Choroid plexus epithelial cell (primary cell): ENCODE measurements at regions not wholly inside any gene's neighbourhood (a gene's known extent, or its start where the extent isn't known, plus 50 kb on each side); places are given as distances from the start of the nearest gene placed in this dataset.

Source experiments
- DNase-seq: peaks from one replicate; pipeline ENCODE4 v3.0.0-alpha.2; 2010; ENCODE audit warnings: low read depth
- H3K4me3 ChIP-seq: 2 replicates; pipeline ENCODE4 v1.5.1; 2011; ENCODE audit warnings: low read depth, mild to moderate bottlenecking, control low read depth, low read length, moderate library complexity
- CTCF ChIP-seq: conservative IDR thresholded peaks from 2 replicates; pipeline ENCODE4 v1.5.1; 2011; ENCODE audit warnings: low read depth, mild to moderate bottlenecking, control low read depth, inconsistent platforms, low read length, moderate library complexity

- no peak overlapping the region for H3K4me3 ChIP-seq
- DNase-seq = peak; percentile 44
- TF ChIP-seq CTCF = no peak
These were observed 615.6 kb upstream of the DPPA4 start for GRCh38 chr3:109952924-109953323.

- no peak for DNase-seq
- no peak overlapping the region for H3K4me3 ChIP-seq
- no peak for TF ChIP-seq CTCF
These were observed 626.5 kb upstream of the DPPA4 start for GRCh38 chr3:109963831-109964230.

GRCh38 chr3:109973733-109974132 is 636.4 kb upstream of the DPPA4 start:
- H3K4me3 ChIP-seq = no peak overlapping the region
- DNase-seq = peak; percentile 39
- no peak for TF ChIP-seq CTCF

GRCh38 chr3:109977897-109978296 is 640.6 kb upstream of the DPPA4 start:
- DNase-seq = no peak
- no peak overlapping the region for H3K4me3 ChIP-seq
- no peak for TF ChIP-seq CTCF

GRCh38 chr3:109982201-109982600 is 644.9 kb upstream of the DPPA4 start:
- no peak overlapping the region for H3K4me3 ChIP-seq
- no peak for TF ChIP-seq CTCF
- DNase-seq = peak; percentile 1

- no peak for TF ChIP-seq CTCF
- DNase-seq = no peak
- H3K4me3 ChIP-seq = no peak overlapping the region
These were observed 647.6 kb upstream of the DPPA4 start for GRCh38 chr3:109984976-109985375.

GRCh38 chr3:109985943-109986555 is 648.7 kb upstream of the DPPA4 start:
- no peak overlapping the region for H3K4me3 ChIP-seq
- no peak for TF ChIP-seq CTCF
- DNase-seq = peak; percentile 5
